ENCODE measurements at regions not wholly inside any gene's neighbourhood (a gene's known extent, or its start where the extent isn't known, plus 50 kb on each side); places are given as distances from the start of the nearest gene placed in this dataset.

DNA sequence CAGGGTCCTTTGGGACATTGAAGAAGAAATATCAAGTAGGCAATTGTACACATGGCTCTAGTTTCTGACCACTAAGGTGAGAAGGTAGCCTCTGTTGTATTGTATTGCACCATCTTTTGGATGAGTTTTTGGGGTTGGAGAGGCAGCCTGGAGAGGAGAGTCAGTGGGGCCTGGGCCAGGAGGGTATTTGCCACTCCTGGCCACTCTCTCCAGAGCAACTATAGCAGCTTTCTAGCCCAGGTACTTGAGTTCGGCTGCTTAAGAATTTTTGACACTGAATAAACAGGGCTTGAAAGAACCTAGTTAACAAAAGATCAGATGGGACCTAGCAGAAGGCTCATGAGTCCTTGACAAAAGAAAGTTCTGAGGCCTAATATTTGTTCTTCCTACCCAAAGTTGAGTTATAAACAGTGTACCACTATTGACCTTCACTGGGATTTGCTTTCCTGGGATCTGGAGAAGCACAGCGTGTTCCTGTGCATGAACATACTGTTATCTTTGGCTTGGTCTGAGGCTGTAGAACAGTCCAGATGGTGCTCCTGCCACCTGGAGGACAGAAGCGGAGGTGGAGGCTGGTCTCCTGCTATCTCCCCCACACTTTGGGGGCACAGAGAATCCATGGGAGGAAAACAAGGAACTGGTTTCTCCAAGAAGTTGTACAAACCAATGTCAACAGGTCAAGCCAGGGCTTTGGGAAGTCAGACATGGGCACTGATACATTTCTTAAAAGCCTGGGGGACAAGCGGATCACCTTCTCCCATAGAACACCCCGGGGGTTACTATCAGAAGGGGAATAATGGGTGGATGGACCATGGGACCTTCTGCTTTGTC, 110.4 kb upstream of the LIFR start:
- in situ Hi-C loops (cut with HindIII; ENCODE audit: extremely low pct_ligation_motif_present, low pct_unique_long_range_greater_than_20kb): loop anchor here (5.0 kb wide), 2 partner anchors 140 to 230 kb away; no protein-coding TSS in a partner anchor
- no TSS peak for BruUV-seq (replicated peaks)
- Histone ChIP-seq H3K9me3 (ENCODE audit: low read length) (no peaks in the 10 kb centered on the region), H3K4me2 (ENCODE audit: low read depth, low read length) (no peak overlapping the region), H3K36me3 (replicated peaks in 1 of 2; ENCODE audit: control insufficient read depth in 1 of 2, insufficient read depth in 2 of 2, low read length in 2 of 2) (no peaks in the 10 kb centered on the region), H3K4me1 (ENCODE audit: insufficient read depth, low read length) (peaks cover 7% of the 10 kb centered on the region), H3K9ac (ENCODE audit: insufficient read depth, low read depth, low read length) (no peak overlapping the region), H3K4me3 (replicated peaks in 1 of 3; ENCODE audit: insufficient read depth in 1 of 3, low read depth in 2 of 3, low read length in 3 of 3) (no peak overlapping the region), H3K27me3 (ENCODE audit: control insufficient read depth in 1 of 2, insufficient read depth in 2 of 2, low read length in 2 of 2) (no peaks in the 10 kb centered on the region; a peak in 2 of 5 replicates), H3K79me2 (ENCODE audit: insufficient read depth, low read length) (no peaks in the 10 kb centered on the region), H4K20me1 (ENCODE audit: insufficient read depth, low read length) (no peaks in the 10 kb centered on the region), H2AFZ (ENCODE audit: low read length) (no peak overlapping the region), H3K27ac (ENCODE audit: extremely low read length, insufficient read depth, low read length) (no peak overlapping the region)
- POLR2A ChIA-PET: no interaction called here
- peak; percentile 25 for DNase-seq (ENCODE audit: low spot score)
- intact Hi-C loops (cut with micrococcal nuclease; ENCODE audit: unreplicated experiment): loop anchor here (1.0 to 5.0 kb wide), 3 partner anchors 115 to 226 kb away; no protein-coding TSS in a partner anchor
- 22% methylated on average over 3 of the region's 5 CpGs for WGBS (ENCODE audit: low lambda C conversion rate)
- FAIRE-seq: peak; percentile 85
- peak; percentile 98 for ATAC-seq
- CTCF ChIA-PET (ENCODE audit: low intra/inter-chr PET ratio, low total read pairs): interaction anchor here (1.1 to 2.9 kb wide), 3 partner anchors 143 to 246 kb away, joined by 3 to 27 read pairs (median 5); no protein-coding TSS in a partner anchor
- no peak for TF ChIP-seq SOX6 (IDR thresholded peaks at IDR 0.05)
- TF ChIP-seq SOX6 (CRISPR knock-in tag; IDR thresholded peaks at IDR 0.05): peak; percentile 54
- TF ChIP-seq ETV6 (CRISPR knock-in tag; conservative IDR thresholded peaks at IDR 0.05): no peak
- TF ChIP-seq RXRA (CRISPR knock-in tag; IDR thresholded peaks at IDR 0.05): no peak
- TF ChIP-seq ZBTB7B (CRISPR knock-in tag; IDR thresholded peaks at IDR 0.05): no peak
- no peak for TF ChIP-seq ZNF616 (CRISPR knock-in tag; IDR thresholded peaks at IDR 0.05; ENCODE audit: low read depth)
- TF ChIP-seq ATF3 (CRISPR knock-in tag; IDR thresholded peaks at IDR 0.05): no peak
- no peak for TF ChIP-seq ZKSCAN8 (CRISPR knock-in tag; IDR thresholded peaks at IDR 0.05; ENCODE audit: borderline replicate concordance)
- no peak for TF ChIP-seq REST (IDR thresholded peaks at IDR 0.05; ENCODE audit: borderline replicate concordance in 1 of 2, low read depth in 1 of 2, low read length in 2 of 2)
- TF ChIP-seq ZNF468 (CRISPR knock-in tag; IDR thresholded peaks at IDR 0.05): no peak
- TF ChIP-seq ZNF703 (CRISPR knock-in tag; IDR thresholded peaks at IDR 0.05; ENCODE audit: borderline replicate concordance): no peak
- no peak for TF ChIP-seq SOX13 (IDR thresholded peaks at IDR 0.05)
- TF ChIP-seq SOX13 (CRISPR knock-in tag; conservative IDR thresholded peaks at IDR 0.05 in 1 of 2, IDR thresholded peaks at IDR 0.05 in 1 of 2): peak in 1 of 2 experiments; percentile 37; a peak in 2 of 4 replicates
- TF ChIP-seq HIC2 (CRISPR knock-in tag; IDR thresholded peaks at IDR 0.05; ENCODE audit: low read depth): no peak
- no peak for TF ChIP-seq MYPOP (CRISPR knock-in tag; IDR thresholded peaks at IDR 0.05)
- no peak for TF ChIP-seq ZNF558 (CRISPR knock-in tag; IDR thresholded peaks at IDR 0.05; ENCODE audit: borderline replicate concordance)
